ENCODE measurements at regions not wholly inside any gene's neighbourhood (a gene's known extent, or its start where the extent isn't known, plus 50 kb on each side); places are given as distances from the start of the nearest gene placed in this dataset.
"Not testable (repeated sequence)": the region's sequence is repeated elsewhere in the genome, so short reads cannot be mapped to it uniquely, and the experiment has no call there.

- DNase-seq (ENCODE audit: low read depth): no peak
- TF ChIP-seq CTCF (conservative IDR thresholded peaks at IDR 0.05; ENCODE audit: low read length): no peak
- H3K4me3 ChIP-seq (ENCODE audit: low read length): no peak overlapping the region
Observed at GRCh38 chr1:118556936-118557335, 371.9 kb upstream of the SPAG17 start.

- DNase-seq (ENCODE audit: low read depth): no peak
- no peak for TF ChIP-seq CTCF (conservative IDR thresholded peaks at IDR 0.05; ENCODE audit: low read length)
Observed at GRCh38 chr1:118555638-118556037, 370.6 kb upstream of the SPAG17 start.

GRCh38 chr1:118535901-118536300 is 350.9 kb upstream of the SPAG17 start:
- no peak for TF ChIP-seq CTCF (conservative IDR thresholded peaks at IDR 0.05; ENCODE audit: low read length)
- no peak for DNase-seq (ENCODE audit: low read depth)
- H3K4me3 ChIP-seq (ENCODE audit: low read length): no peak overlapping the region

More at GRCh38 chr1:118555638-118556037, 370.6 kb upstream of the SPAG17 start:
- H3K4me3 ChIP-seq (ENCODE audit: low read length): no peak overlapping the region

DNA sequence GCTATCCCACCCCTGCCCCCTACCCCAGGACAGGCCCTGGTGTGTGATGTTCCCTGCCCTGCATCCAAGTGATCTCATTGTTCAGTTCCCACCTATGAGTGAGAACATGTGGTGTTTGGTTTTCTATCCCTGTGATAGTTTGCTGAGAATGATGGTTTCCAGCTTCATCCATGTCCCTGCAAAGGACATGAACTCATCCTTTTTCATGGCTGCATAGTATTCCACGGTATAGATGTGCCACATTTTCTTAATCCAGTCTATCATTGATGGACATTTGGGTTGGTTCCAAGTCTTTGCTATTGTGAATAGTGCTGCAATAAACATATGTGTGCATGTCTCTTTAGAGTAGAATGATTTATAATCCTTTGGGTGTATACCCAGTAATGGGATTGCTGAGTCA is 326.9 kb upstream of the SPAG17 start:
- DNase-seq (ENCODE audit: low read depth); H3K4me3 ChIP-seq (ENCODE audit: low read length): not testable (repeated sequence)

GRCh38 chr1:118504867-118505266 is 319.8 kb upstream of the SPAG17 start:
- H3K4me3 ChIP-seq (ENCODE audit: low read length): no peak overlapping the region
- TF ChIP-seq CTCF (conservative IDR thresholded peaks at IDR 0.05; ENCODE audit: low read length): no peak
- DNase-seq (ENCODE audit: low read depth): no peak

GRCh38 chr1:118504221-118504644 is 319.2 kb upstream of the SPAG17 start:
- DNase-seq (ENCODE audit: low read depth): no peak
- no peak for TF ChIP-seq CTCF (conservative IDR thresholded peaks at IDR 0.05; ENCODE audit: low read length)

GRCh38 chr1:118503752-118504151 is 318.7 kb upstream of the SPAG17 start:
- no peak for DNase-seq (ENCODE audit: low read depth)
- no peak for TF ChIP-seq CTCF (conservative IDR thresholded peaks at IDR 0.05; ENCODE audit: low read length)
- H3K4me3 ChIP-seq (ENCODE audit: low read length): no peak overlapping the region

More at GRCh38 chr1:118504221-118504644, 319.2 kb upstream of the SPAG17 start:
- H3K4me3 ChIP-seq (ENCODE audit: low read length): no peak overlapping the region

DNA sequence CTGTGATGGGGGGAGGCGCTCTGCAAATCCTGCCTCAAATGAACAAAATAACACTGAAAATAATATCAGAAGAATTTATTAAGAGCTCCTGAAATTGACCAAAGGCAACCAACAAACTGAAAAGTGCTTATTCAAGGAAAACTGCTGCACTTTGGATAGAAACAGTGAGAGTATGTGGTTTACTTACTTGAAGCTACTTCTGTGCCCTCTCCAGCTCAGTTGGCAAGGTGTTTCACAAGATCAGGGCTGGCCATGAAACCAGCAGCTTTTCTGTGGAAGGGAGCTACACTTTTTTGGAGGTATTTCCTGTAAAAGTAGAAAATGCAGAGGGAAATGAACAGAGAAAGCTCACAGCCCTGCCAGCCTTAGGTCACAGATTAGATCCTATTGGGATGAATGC is 310.0 kb upstream of the SPAG17 start:
- TF ChIP-seq CTCF (conservative IDR thresholded peaks at IDR 0.05; ENCODE audit: low read length): no peak
- no peak for DNase-seq (ENCODE audit: low read depth)
- no peak overlapping the region for H3K4me3 ChIP-seq (ENCODE audit: low read length)

Data from AG10803 (cell line).